ENCODE measurements at regions not wholly inside any gene's neighbourhood (a gene's known extent, or its start where the extent isn't known, plus 50 kb on each side); places are given as distances from the start of the nearest gene placed in this dataset.

DNA sequence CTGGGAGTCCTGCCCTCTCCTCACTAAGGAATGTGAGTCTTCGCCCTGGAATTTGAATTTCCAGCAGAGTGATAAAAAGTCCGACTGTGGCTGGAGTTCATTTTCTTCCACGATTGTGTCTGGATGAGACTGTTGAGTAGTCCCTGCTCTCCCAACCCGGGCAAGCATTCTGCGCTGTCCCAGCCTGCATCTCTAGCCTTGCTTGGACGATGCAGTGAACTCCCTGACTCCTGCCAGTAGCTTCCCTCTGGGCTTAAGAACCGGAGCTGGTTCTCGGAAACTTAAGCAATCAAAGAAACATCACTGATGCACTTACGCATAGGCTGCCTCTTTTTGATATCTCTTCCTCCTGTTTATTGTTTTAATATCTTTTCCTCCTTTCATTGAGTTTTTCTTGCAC is 116.0 kb upstream of the FZD8 start:
- H3K4me3 ChIP-seq: no peak overlapping the region
- TF ChIP-seq, protein P1, sequence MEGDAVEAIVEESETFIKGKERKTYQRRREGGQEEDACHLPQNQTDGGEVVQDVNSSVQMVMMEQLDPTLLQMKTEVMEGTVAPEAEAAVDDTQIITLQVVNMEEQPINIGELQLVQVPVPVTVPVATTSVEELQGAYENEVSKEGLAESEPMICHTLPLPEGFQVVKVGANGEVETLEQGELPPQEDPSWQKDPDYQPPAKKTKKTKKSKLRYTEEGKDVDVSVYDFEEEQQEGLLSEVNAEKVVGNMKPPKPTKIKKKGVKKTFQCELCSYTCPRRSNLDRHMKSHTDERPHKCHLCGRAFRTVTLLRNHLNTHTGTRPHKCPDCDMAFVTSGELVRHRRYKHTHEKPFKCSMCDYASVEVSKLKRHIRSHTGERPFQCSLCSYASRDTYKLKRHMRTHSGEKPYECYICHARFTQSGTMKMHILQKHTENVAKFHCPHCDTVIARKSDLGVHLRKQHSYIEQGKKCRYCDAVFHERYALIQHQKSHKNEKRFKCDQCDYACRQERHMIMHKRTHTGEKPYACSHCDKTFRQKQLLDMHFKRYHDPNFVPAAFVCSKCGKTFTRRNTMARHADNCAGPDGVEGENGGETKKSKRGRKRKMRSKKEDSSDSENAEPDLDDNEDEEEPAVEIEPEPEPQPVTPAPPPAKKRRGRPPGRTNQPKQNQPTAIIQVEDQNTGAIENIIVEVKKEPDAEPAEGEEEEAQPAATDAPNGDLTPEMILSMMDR (IDR thresholded peaks at IDR 0.05): no peak
- DNase-seq: no peak
- H3K9me3 ChIP-seq: no peaks in the 10 kb centered on the region
- no peak for ATAC-seq
- H3K36me3 ChIP-seq (ENCODE audit: low read depth): no peaks in the 10 kb centered on the region
- intact Hi-C loops (cut with DNase I, micrococcal nuclease): no loop called here
- H3K4me1 ChIP-seq (ENCODE audit: low read depth): no peaks in the 10 kb centered on the region

DNA sequence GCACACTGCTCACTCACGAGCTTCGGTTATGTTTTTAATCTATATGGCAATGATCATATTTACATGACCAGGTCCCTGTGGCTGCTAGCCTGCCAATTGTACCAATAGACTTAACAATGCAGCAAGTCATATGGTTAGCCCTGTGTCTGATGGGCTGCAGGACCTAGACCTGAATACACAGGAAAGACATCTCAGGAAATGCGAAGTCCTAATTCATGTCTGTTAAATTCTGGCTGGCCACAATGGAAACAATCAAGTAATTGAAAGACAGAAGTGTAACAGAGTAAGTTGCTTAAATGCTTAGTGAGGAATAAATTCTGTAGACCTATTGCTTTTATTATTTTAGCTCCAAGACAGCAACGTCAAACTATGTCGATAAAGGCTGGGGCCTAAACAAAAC is 112.4 kb upstream of the FZD8 start:
- TF ChIP-seq, protein P1 (IDR thresholded peaks at IDR 0.05): no peak
- H3K9me3 ChIP-seq: no peaks in the 10 kb centered on the region
- intact Hi-C loops (cut with DNase I, micrococcal nuclease): no loop called here
- ATAC-seq (no peak), DNase-seq (no peak)
- no peaks in the 10 kb centered on the region for H3K4me1 ChIP-seq (ENCODE audit: low read depth)
- no peak overlapping the region for H3K4me3 ChIP-seq
- H3K36me3 ChIP-seq (ENCODE audit: low read depth): no peaks in the 10 kb centered on the region

DNA sequence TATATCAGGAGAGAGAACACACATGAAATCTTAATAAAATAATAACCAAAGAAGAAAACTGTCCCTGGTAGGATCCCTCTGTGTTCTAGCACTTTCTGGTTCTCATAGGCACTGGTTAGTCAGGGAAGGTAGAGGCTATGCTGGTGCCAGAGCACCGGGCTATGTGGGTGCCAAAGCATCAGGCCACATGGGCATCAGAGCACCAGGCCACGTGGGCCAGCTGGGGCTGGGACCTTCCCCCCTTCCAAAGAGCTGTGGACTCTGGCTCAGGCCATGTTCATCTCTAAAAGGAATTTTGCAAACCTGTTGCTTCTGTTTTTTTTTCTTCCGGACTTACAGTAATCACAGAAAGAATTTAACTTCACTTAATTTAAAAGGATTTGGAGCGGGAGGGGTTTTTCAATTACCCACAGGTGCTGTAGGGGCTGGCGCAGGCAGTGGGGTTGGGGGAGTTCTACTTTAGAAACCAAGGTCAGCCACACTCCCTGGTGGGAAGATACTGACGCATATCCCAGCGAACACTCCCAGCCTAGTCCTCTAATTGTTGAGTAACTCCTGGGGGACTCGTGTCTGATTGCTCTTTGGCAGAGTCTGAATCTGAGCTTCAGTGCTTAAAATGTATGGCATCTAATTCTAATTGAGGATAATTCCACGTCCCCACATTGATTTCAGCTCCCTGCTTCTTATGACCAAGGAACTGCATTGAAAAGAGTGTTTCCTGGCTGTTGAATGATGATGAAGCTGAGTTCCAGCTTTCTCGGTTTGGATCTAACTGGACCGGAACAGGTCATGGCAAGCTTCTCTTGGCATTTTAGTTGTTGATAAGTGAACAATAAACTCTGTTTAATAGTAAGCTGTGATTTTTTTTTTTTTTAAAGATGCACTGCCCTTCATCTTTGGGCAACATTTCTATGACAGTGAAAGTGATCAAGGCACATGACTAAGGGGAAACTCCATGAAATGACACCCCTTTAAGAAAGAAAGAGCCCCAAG is 110.7 kb upstream of the FZD8 start:
- TF ChIP-seq, protein P1 (IDR thresholded peaks at IDR 0.05): no peak
- Histone ChIP-seq H3K4me1 (ENCODE audit: low read depth) (no peaks in the 10 kb centered on the region), H3K4me3 (no peak overlapping the region), H3K9me3 (no peaks in the 10 kb centered on the region), H3K36me3 (ENCODE audit: low read depth) (no peaks in the 10 kb centered on the region)
- intact Hi-C loops (cut with DNase I, micrococcal nuclease): no loop called here
- DNase-seq (no peak), ATAC-seq (no peak)

DNA sequence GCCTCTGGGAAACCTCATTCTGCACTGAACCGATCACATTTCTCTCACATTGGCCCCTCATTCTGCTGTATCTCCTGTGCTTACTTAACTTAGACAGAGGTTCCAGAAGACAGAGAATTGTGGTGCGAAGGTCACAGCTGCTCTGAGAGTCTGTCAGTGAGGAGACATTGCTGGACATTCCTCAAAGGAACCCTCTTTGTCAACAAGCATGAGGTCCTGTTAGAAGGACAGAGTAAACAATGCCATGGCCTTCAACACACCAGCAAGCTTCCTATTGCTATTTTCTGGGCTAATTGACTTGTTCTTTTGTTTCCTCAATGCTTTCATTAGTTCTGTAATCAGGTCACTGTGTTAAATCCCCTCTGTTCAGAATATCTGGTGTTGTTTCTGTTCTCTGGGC is 109.3 kb upstream of the FZD8 start:
- H3K36me3 ChIP-seq (ENCODE audit: low read depth): no peaks in the 10 kb centered on the region
- no peaks in the 10 kb centered on the region for H3K9me3 ChIP-seq
- no peaks in the 10 kb centered on the region for H3K4me1 ChIP-seq (ENCODE audit: low read depth)
- DNase-seq: no peak
- TF ChIP-seq, protein P1 (IDR thresholded peaks at IDR 0.05): no peak
- ATAC-seq: no peak
- intact Hi-C loops (cut with DNase I, micrococcal nuclease): no loop called here
- H3K4me3 ChIP-seq: no peak overlapping the region

DNA sequence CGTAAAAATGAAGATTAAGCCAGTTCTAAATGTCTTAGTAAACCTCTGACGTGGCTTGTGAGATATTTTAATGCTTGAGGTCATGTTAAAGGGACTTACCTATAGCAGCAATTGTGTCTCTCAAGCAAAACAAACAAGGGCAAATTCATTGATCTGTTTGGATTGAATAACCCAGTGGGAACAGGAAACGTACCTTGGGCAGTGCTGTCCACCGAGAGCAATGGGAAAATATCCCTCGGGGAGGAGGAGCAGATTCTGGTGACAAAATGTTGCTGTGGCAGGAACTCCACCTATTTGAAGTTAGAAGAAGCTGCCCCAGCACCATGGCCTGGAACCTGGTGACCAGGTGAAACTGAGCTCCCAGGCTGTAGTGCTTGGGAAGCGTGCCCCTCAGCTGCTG is 107.1 kb upstream of the FZD8 start:
- ATAC-seq: no peak
- intact Hi-C loops (cut with DNase I, micrococcal nuclease): no loop called here
- H3K4me3 ChIP-seq: no peak overlapping the region

More for the DNA sequence above, 107.1 kb upstream of the FZD8 start:
- H3K4me1 ChIP-seq (ENCODE audit: low read depth): no peaks in the 10 kb centered on the region
- H3K36me3 ChIP-seq (ENCODE audit: low read depth): no peaks in the 10 kb centered on the region
- TF ChIP-seq, protein P1 (IDR thresholded peaks at IDR 0.05): no peak
- DNase-seq: no peak
- no peaks in the 10 kb centered on the region for H3K9me3 ChIP-seq
